ENCODE measurements at regions not wholly inside any gene's neighbourhood (a gene's known extent, or its start where the extent isn't known, plus 50 kb on each side); places are given as distances from the start of the nearest gene placed in this dataset.

GRCh38 chr17:55570391-55570790, 59.1 kb upstream of the SMIM36 start:
- Histone ChIP-seq H3K4me1 (ENCODE audit: control insufficient read depth in 1 of 2, insufficient read depth in 2 of 2, low read length in 2 of 2) (peaks cover 3 to 4% of the 10 kb centered on the region in 2 donors), H3K79me2 (ENCODE audit: insufficient read depth, low read length) (no peaks in the 10 kb centered on the region), H3K9me3 (replicated peaks in 1 of 2; ENCODE audit: control insufficient read depth in 1 of 2, insufficient read depth in 1 of 2, low read length in 2 of 2) (no peaks in the 10 kb centered on the region), H4K20me1 (ENCODE audit: insufficient read depth, low read length) (no peaks in the 10 kb centered on the region), H3K36me3 (replicated peaks in 1 of 2; ENCODE audit: control insufficient read depth in 1 of 2, insufficient read depth in 2 of 2, low read length in 2 of 2) (no peaks in the 10 kb centered on the region), H3K4me2 (replicated peaks; ENCODE audit: extremely low read depth, low read length, poor library complexity, severe bottlenecking) (no peak overlapping the region), H3K27ac (ENCODE audit: low read depth in 1 of 2, low read length in 2 of 2) (no peak overlapping the region), H3K27me3 (ENCODE audit: control insufficient read depth in 2 of 2, insufficient read depth in 2 of 2, low read length in 2 of 2) (no peaks in the 10 kb centered on the region), H3K9ac (ENCODE audit: insufficient read depth, low read length, poor library complexity, severe bottlenecking) (no peak overlapping the region), H2AFZ (ENCODE audit: insufficient read depth, low read depth, low read length, poor library complexity, severe bottlenecking) (no peak overlapping the region), H3K4me3 (replicated peaks in 1 of 3; ENCODE audit: low read depth in 2 of 3, low read length in 3 of 3) (no peak overlapping the region)
- Mint-ChIP-seq H3K36me3 (no peaks in the 10 kb centered on the region), H3K4me3 (no peak overlapping the region), H3K4me1 (no peaks in the 10 kb centered on the region), H3K27ac (no peak overlapping the region), H3K27me3 (ENCODE audit: low read depth in 3 of 3) (peaks cover 3 to 16% (median 8%) of the 10 kb centered on the region in 3 donors), H3K9me3 (peaks cover 0 to 3% (median 0%) of the 10 kb centered on the region in 7 donors)
- 92% methylated on average over 6 of the region's 6 CpGs for WGBS (ENCODE audit: insufficient coverage)
- DNase-seq = no peak
- intact Hi-C loops (cut with micrococcal nuclease) = no loop called here
- TF ChIP-seq CTCF (IDR thresholded peaks at IDR 0.05) = no peak

GRCh38 chr17:55567240-55568214, 56.3 kb upstream of the SMIM36 start:
- Mint-ChIP-seq H3K27me3 (ENCODE audit: low read depth in 3 of 3) (peaks cover 4 to 14% (median 6%) of the 10 kb centered on the region in 3 donors), H3K36me3 (no peaks in the 10 kb centered on the region), H3K27ac (no peak overlapping the region), H3K9me3 (peaks cover 0 to 3% (median 0%) of the 10 kb centered on the region in 7 donors), H3K4me1 (no peaks in the 10 kb centered on the region), H3K4me3 (peak overlapping the region in 1 of 2 donors; percentile 2)
- H3K4me1 ChIP-seq (ENCODE audit: control insufficient read depth in 1 of 2, insufficient read depth in 2 of 2, low read length in 2 of 2) = no peaks in the 10 kb centered on the region
- H3K4me2 ChIP-seq (replicated peaks; ENCODE audit: extremely low read depth, low read length, poor library complexity, severe bottlenecking) = no peak overlapping the region
- H3K79me2 ChIP-seq (ENCODE audit: insufficient read depth, low read length) = no peaks in the 10 kb centered on the region
- no peak for DNase-seq
- intact Hi-C loops (cut with micrococcal nuclease) = no loop called here
- H3K4me3 ChIP-seq (replicated peaks in 1 of 3; ENCODE audit: low read depth in 2 of 3, low read length in 3 of 3) = no peak overlapping the region
- H4K20me1 ChIP-seq (ENCODE audit: insufficient read depth, low read length) = no peaks in the 10 kb centered on the region
- H3K27me3 ChIP-seq (ENCODE audit: control insufficient read depth in 2 of 2, insufficient read depth in 2 of 2, low read length in 2 of 2) = no peaks in the 10 kb centered on the region
- H2AFZ ChIP-seq (ENCODE audit: insufficient read depth, low read depth, low read length, poor library complexity, severe bottlenecking) = no peak overlapping the region
- no peaks in the 10 kb centered on the region for H3K36me3 ChIP-seq (replicated peaks in 1 of 2; ENCODE audit: control insufficient read depth in 1 of 2, insufficient read depth in 2 of 2, low read length in 2 of 2)
- no peak overlapping the region for H3K9ac ChIP-seq (ENCODE audit: insufficient read depth, low read length, poor library complexity, severe bottlenecking)
- no peak for TF ChIP-seq CTCF (IDR thresholded peaks at IDR 0.05)
- H3K27ac ChIP-seq (ENCODE audit: low read depth in 1 of 2, low read length in 2 of 2) = no peak overlapping the region
- 90% methylated on average over 3 of the region's 6 CpGs for WGBS (ENCODE audit: insufficient coverage)
- H3K9me3 ChIP-seq (replicated peaks in 1 of 2; ENCODE audit: control insufficient read depth in 1 of 2, insufficient read depth in 1 of 2, low read length in 2 of 2) = no peaks in the 10 kb centered on the region
